ENCODE measurements at regions not wholly inside any gene's neighbourhood (a gene's known extent, or its start where the extent isn't known, plus 50 kb on each side); places are given as distances from the start of the nearest gene placed in this dataset.

- Histone ChIP-seq H4K20me1 (ENCODE audit: insufficient read depth, low read length) (peaks cover 61% of the 10 kb centered on the region; the same call in 1 of the 2 replicates), H3K9ac (ENCODE audit: insufficient read depth, low read depth, low read length) (no peak overlapping the region), H3K4me3 (replicated peaks in 1 of 3; ENCODE audit: insufficient read depth in 1 of 3, low read depth in 2 of 3, low read length in 3 of 3) (no peak overlapping the region), H3K36me3 (replicated peaks in 1 of 2; ENCODE audit: control insufficient read depth in 1 of 2, insufficient read depth in 2 of 2, low read length in 2 of 2) (peaks cover 38 to 73% of the 10 kb centered on the region in 2 experiments), H3K4me2 (ENCODE audit: low read depth, low read length) (peak overlapping the region; percentile 36), H3K4me1 (ENCODE audit: insufficient read depth, low read length) (peaks cover 56% of the 10 kb centered on the region), H3K9me3 (ENCODE audit: low read length) (no peaks in the 10 kb centered on the region), H2AFZ (ENCODE audit: low read length) (no peak overlapping the region), H3K79me2 (ENCODE audit: insufficient read depth, low read length) (peaks cover 78% of the 10 kb centered on the region), H3K27ac (ENCODE audit: extremely low read length, insufficient read depth, low read length) (peak overlapping the region; percentile 50), H3K27me3 (ENCODE audit: control insufficient read depth in 1 of 2, insufficient read depth in 2 of 2, low read length in 2 of 2) (no peaks in the 10 kb centered on the region)
- CTCF ChIA-PET (ENCODE audit: low intra/inter-chr PET ratio, low total read pairs) = no interaction called here
- BruUV-seq (replicated peaks) = TSS peak; percentile 21
- WGBS (ENCODE audit: low lambda C conversion rate) = 66% methylated on average over 23 of the region's 23 CpGs
- DNase-seq (ENCODE audit: low spot score) = peak; percentile 66
- in situ Hi-C loops (cut with HindIII; ENCODE audit: extremely low pct_ligation_motif_present, low pct_unique_long_range_greater_than_20kb) (no loop called here), intact Hi-C loops (cut with micrococcal nuclease; ENCODE audit: unreplicated experiment) (no loop called here)
- POLR2A ChIA-PET = interaction anchor here (0.8 to 2.5 kb wide), 7 partner anchors 10 to 138 kb away, joined by 3 to 27 read pairs (median 6); no protein-coding TSS in a partner anchor
- ATAC-seq = peak; percentile 70
- peak; percentile 55 for FAIRE-seq
- TF ChIP-seq ZNF253 (CRISPR knock-in tag; IDR thresholded peaks at IDR 0.05; ENCODE audit: borderline replicate concordance) = no peak
- TF ChIP-seq SP5 (CRISPR knock-in tag; IDR thresholded peaks at IDR 0.05; ENCODE audit: borderline replicate concordance, low read depth) = no peak
- TF ChIP-seq ZNF3 (CRISPR knock-in tag; IDR thresholded peaks at IDR 0.05) = no peak
- no peak for TF ChIP-seq E2F1 (CRISPR knock-in tag; IDR thresholded peaks at IDR 0.05)
- no peak for TF ChIP-seq NR2F6 (IDR thresholded peaks at IDR 0.05)
- TF ChIP-seq NR2F6 (CRISPR knock-in tag; IDR thresholded peaks at IDR 0.05) = no peak
- no peak for TF ChIP-seq PLRG1 (conservative IDR thresholded peaks at IDR 0.05)
- no peak for TF ChIP-seq SIN3A (IDR thresholded peaks at IDR 0.05; ENCODE audit: borderline replicate concordance, low read depth, low read length)
- no peak for TF ChIP-seq ZNF207 (IDR thresholded peaks at IDR 0.05; ENCODE audit: borderline replicate concordance)
- TF ChIP-seq ZNF564 (CRISPR knock-in tag; IDR thresholded peaks at IDR 0.05) = 0 out of 2 replicates have a peak, but pooled peaks have one; percentile 41
- TF ChIP-seq AGO1 (IDR thresholded peaks at IDR 0.05; ENCODE audit: low read depth, low read length, poor library complexity, severe bottlenecking) = no peak
- no peak for TF ChIP-seq TRIM24 (CRISPR knock-in tag; IDR thresholded peaks at IDR 0.05)
- no peak for TF ChIP-seq NR0B2 (CRISPR knock-in tag; IDR thresholded peaks at IDR 0.05)
- no peak for TF ChIP-seq ZGPAT (CRISPR knock-in tag; IDR thresholded peaks at IDR 0.05)
- TF ChIP-seq ZNF597 (CRISPR knock-in tag; IDR thresholded peaks at IDR 0.05) = no peak
- no peak for TF ChIP-seq ZNF746 (CRISPR knock-in tag; IDR thresholded peaks at IDR 0.05)
- TF ChIP-seq ZBTB21 (CRISPR knock-in tag; IDR thresholded peaks at IDR 0.05) = no peak
- TF ChIP-seq ZNF567 (CRISPR knock-in tag; IDR thresholded peaks at IDR 0.05; ENCODE audit: borderline replicate concordance) = no peak
- no peak; the same call in 1 of the 2 replicates for TF ChIP-seq NCOA2 (CRISPR knock-in tag; IDR thresholded peaks at IDR 0.05)
- no peak for TF ChIP-seq ZNF234 (CRISPR knock-in tag; conservative IDR thresholded peaks at IDR 0.05)
- TF ChIP-seq ZNF782 (CRISPR knock-in tag; IDR thresholded peaks at IDR 0.05; ENCODE audit: borderline replicate concordance) = no peak
These were observed 172.2 kb downstream of the SEC14L1 start for GRCh38 chr17:77312786-77313599.

Data from HepG2 (cell line).